GM12891 (cell line): ENCODE measurements at regions not wholly inside any gene's neighbourhood (a gene's known extent, or its start where the extent isn't known, plus 50 kb on each side); places are given as distances from the start of the nearest gene placed in this dataset.
"Not testable (repeated sequence)": the region's sequence is repeated elsewhere in the genome, so short reads cannot be mapped to it uniquely, and the experiment has no call there.

Experiments used
- POLR2A ChIP-seq: IDR thresholded peaks from 2 replicates; pipeline ENCODE4 v1.6.1; 2011; ENCODE audit warnings: low read depth, low read length, control low read depth
- POLR2AphosphoS5 ChIP-seq: IDR thresholded peaks from 2 replicates; pipeline ENCODE4 v1.6.1; 2011; ENCODE audit warnings: low read depth, low read length, control low read depth

- TF ChIP-seq POLR2AphosphoS5, POLR2A: not testable (repeated sequence)
Observed at GRCh38 chr6:84587202-84587940, 177.0 kb downstream of the TBX18 start.
